A673 (cell line): ENCODE measurements at regions not wholly inside any gene's neighbourhood (a gene's known extent, or its start where the extent isn't known, plus 50 kb on each side); places are given as distances from the start of the nearest gene placed in this dataset.

Experiments used
- BruUV-seq: library from RNA; stranded (reverse); fragments of 400-500 nt; replicated peaks from 2 replicates; lab custom pipeline; 2021; lab: Mats Ljungman, UMichigan
- CTCF ChIA-PET: fragments of 300-600 bp; sonication (Branson Sonifier 250); formaldehyde crosslinking; loops from one replicate; lab custom pipeline; 2022; ENCODE audit warnings: antibody characterized with exemption; lab: Charles Lee
- POLR2A ChIA-PET: fragments of 300-600 bp; sonication (Branson Sonifier 250); formaldehyde crosslinking; loops from one replicate; lab custom pipeline; 2022; ENCODE audit warnings: antibody characterized with exemption; ENCODE audit not compliant: low non-redundant PET; lab: Charles Lee
- DNase-seq: peaks from one replicate; pipeline ENCODE4 v3.0.0-alpha.2; 2015; ENCODE audit warnings: low spot score
- H3K27ac ChIP-seq: fragments of 200-600 bp; sonication (generic); 2 replicates; pipeline ENCODE4 v1.5.1; 2016; ENCODE audit warnings: mixed run types, low read depth, mild to moderate bottlenecking, mixed read lengths, antibody characterized with exemption, low read length; ENCODE audit not compliant: poor library complexity, severe bottlenecking
- H3K27me3 ChIP-seq: fragments of 200-600 bp; sonication (generic); replicated peaks from 2 replicates; pipeline ENCODE4 v1.6.1; 2017; ENCODE audit warnings: mixed run types, low read depth, mild to moderate bottlenecking, mixed read lengths, antibody characterized with exemption, low read length; ENCODE audit not compliant: insufficient read depth, poor library complexity
- H3K36me3 ChIP-seq: fragments of 200-600 bp; sonication (generic); 2 replicates; pipeline ENCODE4 v1.6.1; 2016; ENCODE audit warnings: mixed run types, mild to moderate bottlenecking, mixed read lengths, antibody characterized with exemption, low read length; ENCODE audit not compliant: insufficient read depth, poor library complexity, severe bottlenecking
- H3K4me1 ChIP-seq: fragments of 200-600 bp; sonication (generic); 2 replicates; pipeline ENCODE4 v1.6.1; 2017; ENCODE audit warnings: mixed run types, mild to moderate bottlenecking, mixed read lengths, antibody characterized with exemption, low read length; ENCODE audit not compliant: insufficient read depth, poor library complexity, severe bottlenecking
- H3K4me3 ChIP-seq: fragments of 200-600 bp; sonication (generic); 2 replicates; pipeline ENCODE4 v1.5.1; 2016; ENCODE audit warnings: low read depth, mixed run types, mild to moderate bottlenecking, mixed read lengths, low read length; ENCODE audit not compliant: poor library complexity, severe bottlenecking
- H3K9me3 ChIP-seq: fragments of 200-600 bp; sonication (generic); 2 replicates; pipeline ENCODE4 v1.6.1; 2016; ENCODE audit warnings: mixed run types, low read depth, mild to moderate bottlenecking, mixed read lengths, antibody characterized with exemption, low read length; ENCODE audit not compliant: poor library complexity, severe bottlenecking
- EZH2 ChIP-seq: fragments of 200-600 bp; sonication (generic); IDR thresholded peaks from 2 replicates; pipeline ENCODE4 v1.6.1; 2017; ENCODE audit warnings: borderline replicate concordance, low read depth, mild to moderate bottlenecking, mixed read lengths, antibody characterized with exemption, low read length; ENCODE audit not compliant: poor library complexity, severe bottlenecking
- intact Hi-C: fragments of 100-400 bp; cut with micrococcal nuclease; formaldehyde crosslinking; loops from one replicate; pipeline ENCODE4 v1.10.0; 2022; ENCODE audit not compliant: unreplicated experiment
- TF ChIP-seq, protein P1 (sequence below): fragments of 300-800, 200-600 bp; sonication (generic); conservative IDR thresholded peaks from 2 replicates; pipeline ENCODE4 v1.5.1; 2017; ENCODE audit warnings: low read depth, mild to moderate bottlenecking, antibody characterized with exemption, low read length, moderate library complexity, mixed read lengths

GRCh38 chr3:31284776-31285175, 247.9 kb upstream of the STT3B start:
- CTCF ChIA-PET = interaction anchor here (0.7 kb wide), 1 partner anchor 14 kb away, joined by 3 read pairs; no protein-coding TSS in a partner anchor
- H3K4me1 ChIP-seq = no peaks in the 10 kb centered on the region
- intact Hi-C loops = no loop called here
- POLR2A ChIA-PET = no interaction called here
- no peaks in the 10 kb centered on the region for H3K9me3 ChIP-seq
- DNase-seq = no peak
- BruUV-seq = no TSS peak
- H3K4me3 ChIP-seq = no peak overlapping the region
- H3K27ac ChIP-seq = no peak overlapping the region
- TF ChIP-seq, protein P1, sequence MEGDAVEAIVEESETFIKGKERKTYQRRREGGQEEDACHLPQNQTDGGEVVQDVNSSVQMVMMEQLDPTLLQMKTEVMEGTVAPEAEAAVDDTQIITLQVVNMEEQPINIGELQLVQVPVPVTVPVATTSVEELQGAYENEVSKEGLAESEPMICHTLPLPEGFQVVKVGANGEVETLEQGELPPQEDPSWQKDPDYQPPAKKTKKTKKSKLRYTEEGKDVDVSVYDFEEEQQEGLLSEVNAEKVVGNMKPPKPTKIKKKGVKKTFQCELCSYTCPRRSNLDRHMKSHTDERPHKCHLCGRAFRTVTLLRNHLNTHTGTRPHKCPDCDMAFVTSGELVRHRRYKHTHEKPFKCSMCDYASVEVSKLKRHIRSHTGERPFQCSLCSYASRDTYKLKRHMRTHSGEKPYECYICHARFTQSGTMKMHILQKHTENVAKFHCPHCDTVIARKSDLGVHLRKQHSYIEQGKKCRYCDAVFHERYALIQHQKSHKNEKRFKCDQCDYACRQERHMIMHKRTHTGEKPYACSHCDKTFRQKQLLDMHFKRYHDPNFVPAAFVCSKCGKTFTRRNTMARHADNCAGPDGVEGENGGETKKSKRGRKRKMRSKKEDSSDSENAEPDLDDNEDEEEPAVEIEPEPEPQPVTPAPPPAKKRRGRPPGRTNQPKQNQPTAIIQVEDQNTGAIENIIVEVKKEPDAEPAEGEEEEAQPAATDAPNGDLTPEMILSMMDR = no peak
- TF ChIP-seq EZH2 = no peak
- no peaks in the 10 kb centered on the region for H3K27me3 ChIP-seq
- no peaks in the 10 kb centered on the region for H3K36me3 ChIP-seq

GRCh38 chr3:31285833-31286486, 246.8 kb upstream of the STT3B start:
- Histone ChIP-seq H3K36me3 (no peaks in the 10 kb centered on the region), H3K4me1 (no peaks in the 10 kb centered on the region), H3K4me3 (no peak overlapping the region), H3K27ac (no peak overlapping the region), H3K27me3 (no peaks in the 10 kb centered on the region), H3K9me3 (no peaks in the 10 kb centered on the region)
- DNase-seq = no peak
- intact Hi-C loops = no loop called here
- CTCF ChIA-PET = no interaction called here
- BruUV-seq = no TSS peak
- TF ChIP-seq, protein P1 = no peak
- TF ChIP-seq EZH2 = no peak
- POLR2A ChIA-PET = no interaction called here

GRCh38 chr3:31288224-31288623, 244.5 kb upstream of the STT3B start:
- H3K27ac ChIP-seq = no peak overlapping the region
- no peaks in the 10 kb centered on the region for H3K27me3 ChIP-seq
- ChIA-PET CTCF (no interaction called here), POLR2A (no interaction called here)
- H3K4me3 ChIP-seq = no peak overlapping the region
- H3K9me3 ChIP-seq = no peaks in the 10 kb centered on the region
- no peak for DNase-seq
- BruUV-seq = no TSS peak
- intact Hi-C loops = no loop called here
- no peaks in the 10 kb centered on the region for H3K4me1 ChIP-seq
- H3K36me3 ChIP-seq = no peaks in the 10 kb centered on the region
- TF ChIP-seq, protein P1 = no peak
- TF ChIP-seq EZH2 = no peak
